LHCN-M2 (cell line): ENCODE measurements at regions not wholly inside any gene's neighbourhood (a gene's known extent, or its start where the extent isn't known, plus 50 kb on each side); places are given as distances from the start of the nearest gene placed in this dataset.

Experiments
- DNase-seq: peaks from one replicate; pipeline ENCODE4 v3.0.0-alpha.2; 2012; ENCODE audit warnings: low read depth

DNA sequence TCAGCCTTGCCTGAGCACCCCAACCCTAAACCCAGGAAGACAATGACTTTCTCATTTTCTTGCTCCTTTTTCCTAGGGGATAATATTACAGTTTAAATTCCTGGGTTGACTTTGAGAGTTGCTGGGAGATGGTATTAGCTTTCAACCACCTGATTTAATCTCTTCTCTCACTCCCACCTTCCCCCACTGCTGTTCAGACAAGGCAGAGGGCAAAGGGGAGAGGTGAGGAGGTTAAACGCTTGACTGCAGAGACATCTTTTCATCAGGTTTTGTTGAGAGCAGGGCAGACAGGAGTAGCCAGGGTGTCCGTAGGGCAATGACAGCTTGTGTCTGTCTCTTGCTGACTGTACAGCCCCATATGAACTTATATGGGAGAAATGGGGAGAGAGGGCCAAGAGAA, 811.2 kb downstream of the MAFB start:
- DNase-seq: no peak

DNA sequence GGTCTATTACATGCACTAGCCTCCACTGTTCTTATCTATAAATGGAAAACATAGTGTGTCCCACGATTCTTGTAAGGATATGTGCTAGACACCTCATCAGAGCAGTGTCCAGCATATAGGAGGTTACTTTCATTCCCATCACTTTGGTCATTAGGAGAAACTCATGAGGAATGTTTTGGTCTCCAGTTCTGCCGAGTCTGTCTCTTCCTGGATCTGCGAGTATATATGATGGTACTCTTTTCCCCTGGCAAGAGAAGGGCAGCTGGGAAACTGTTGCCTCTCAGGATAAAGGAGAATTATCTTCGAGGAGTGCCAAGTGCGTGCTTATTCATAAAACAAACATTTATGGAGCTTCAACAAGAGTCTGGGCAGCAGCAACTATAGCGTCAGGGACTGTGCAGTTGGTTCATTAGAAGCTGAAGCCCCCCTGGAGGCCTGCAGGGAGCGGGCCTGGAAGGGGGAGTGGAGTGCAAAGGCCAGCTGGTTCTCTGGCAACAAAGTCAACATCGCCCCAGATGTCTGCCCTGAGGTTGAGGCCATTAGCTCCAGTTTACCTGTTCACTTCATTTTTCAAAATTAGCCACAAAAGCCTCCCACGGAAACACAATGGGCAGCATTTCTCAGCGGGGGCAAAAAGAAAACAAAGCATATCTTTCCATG, 811.9 kb downstream of the MAFB start:
- no peak for DNase-seq

DNA sequence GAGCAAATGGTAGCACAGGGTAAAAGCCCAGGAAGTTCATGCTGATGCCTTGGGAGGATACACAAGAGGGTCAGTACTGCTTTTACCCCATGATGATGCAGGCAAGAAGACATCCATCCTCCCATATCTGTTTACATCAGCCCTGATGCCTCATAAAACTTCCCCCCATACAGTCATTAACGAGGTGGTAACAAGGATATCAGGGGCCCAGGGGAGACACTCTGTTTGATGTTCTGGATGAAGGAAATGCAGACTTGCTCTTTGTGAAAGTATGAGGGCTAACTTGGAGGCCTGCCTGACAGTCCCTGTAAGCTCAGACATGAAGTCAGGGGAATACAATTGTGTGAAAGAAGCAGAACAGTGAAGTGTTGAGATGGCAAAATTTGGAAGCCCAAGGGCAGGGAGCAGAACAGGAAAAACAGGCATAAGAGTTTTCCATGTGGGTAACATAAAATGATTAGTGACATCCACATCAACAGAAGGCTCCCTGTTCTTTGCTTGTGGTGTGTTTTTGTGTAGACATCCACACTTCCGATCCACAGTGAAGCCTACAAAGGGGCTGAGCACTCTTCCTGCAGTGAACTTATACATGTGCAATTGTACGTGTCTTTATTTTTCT, 813.4 kb downstream of the MAFB start:
- no peak for DNase-seq

DNA sequence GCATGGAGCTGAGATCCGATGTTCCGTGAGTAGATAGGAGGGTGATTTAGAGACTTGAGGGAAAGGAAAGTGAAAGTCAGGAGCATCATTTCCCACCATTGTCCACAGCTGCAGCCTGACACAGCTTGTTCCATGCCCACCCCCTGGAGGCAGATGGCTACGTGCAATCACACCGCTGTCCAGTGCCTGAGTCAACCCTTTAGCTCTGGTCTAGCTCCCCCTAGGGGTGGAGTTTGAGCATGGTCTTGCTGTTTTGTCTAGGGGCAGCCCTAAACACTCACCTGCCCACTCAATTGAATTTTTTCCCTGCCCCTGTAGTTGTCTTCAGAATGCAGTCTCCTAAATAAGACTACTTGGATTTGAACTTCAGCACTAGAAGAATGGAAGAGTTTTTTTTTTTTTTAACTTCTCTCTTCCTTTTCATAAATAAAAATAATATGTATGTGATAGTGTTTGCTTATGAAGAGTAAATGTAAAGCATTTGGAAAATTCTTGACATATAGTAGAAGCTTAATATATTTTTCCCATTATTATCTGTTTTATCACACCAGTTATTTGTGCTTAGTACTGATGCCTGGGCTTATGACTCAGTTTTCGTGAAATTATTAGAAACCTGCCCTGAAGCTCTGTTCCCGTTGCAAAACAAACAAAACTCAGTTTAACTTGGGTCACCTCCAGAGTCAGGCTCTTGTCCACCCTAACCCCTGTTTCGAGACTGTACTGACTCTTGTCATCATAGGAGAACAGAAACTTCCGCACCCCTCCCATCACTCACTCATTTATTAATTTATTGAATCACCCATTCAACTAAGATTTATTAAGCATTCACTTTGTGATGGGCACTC, 814.8 kb downstream of the MAFB start:
- peak; percentile 88 for DNase-seq

DNA sequence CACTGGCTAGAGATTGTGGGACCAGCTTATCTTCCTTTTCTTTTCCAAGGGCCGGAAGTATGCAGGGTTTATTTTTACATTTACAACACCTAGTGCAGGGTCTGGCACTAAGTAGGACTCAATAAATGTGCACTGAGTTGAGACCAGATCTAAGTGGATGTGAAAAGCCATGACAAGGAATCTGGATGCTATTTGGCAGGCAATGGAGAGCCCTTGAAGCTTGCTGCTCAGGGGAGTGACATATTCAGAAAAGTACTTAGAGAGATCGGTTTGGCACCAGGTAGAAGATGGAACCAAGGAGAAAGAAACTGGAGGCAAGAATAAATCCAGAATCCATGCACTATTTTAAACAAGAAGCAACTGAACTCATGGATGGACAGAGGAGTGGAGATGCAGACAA, 815.8 kb downstream of the MAFB start:
- no peak for DNase-seq

DNA sequence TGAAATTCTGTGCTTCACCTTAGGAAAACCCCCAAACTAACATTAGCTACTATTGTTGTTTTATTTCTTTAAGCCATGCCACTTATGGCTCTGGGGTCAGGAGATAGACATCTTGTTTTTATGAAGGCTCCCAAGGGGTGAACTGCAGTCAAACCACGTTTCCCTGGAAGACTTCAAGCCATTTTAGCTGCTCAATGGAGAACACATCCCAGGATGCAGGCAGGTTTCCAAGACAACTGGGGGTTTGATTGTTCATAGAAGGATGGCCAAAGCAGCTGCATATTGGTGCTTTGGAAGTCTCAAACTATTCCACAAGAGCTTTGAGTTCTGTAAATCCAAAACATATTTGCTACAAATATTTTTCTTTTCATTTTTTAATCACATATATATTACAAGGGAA, 818.0 kb downstream of the MAFB start:
- DNase-seq: no peak

DNA sequence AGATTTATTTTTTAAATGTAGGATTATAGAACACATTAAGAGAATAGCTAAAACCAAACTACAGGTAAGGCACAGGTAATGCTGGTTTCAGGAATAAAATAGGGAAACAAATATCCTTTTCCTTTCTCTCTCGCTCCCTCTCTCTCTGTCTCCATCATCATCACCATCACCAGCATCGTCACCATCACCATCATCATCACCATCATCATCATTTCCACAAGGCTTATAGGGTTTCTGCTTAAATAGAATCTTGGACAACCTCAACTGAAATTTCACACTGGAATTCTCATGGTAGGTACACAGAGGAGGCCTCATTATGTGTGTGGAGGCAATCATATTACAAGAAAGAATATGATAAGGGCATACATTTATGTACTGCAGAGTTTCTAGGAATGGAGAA, 823.6 kb downstream of the MAFB start:
- DNase-seq: no peak

DNA sequence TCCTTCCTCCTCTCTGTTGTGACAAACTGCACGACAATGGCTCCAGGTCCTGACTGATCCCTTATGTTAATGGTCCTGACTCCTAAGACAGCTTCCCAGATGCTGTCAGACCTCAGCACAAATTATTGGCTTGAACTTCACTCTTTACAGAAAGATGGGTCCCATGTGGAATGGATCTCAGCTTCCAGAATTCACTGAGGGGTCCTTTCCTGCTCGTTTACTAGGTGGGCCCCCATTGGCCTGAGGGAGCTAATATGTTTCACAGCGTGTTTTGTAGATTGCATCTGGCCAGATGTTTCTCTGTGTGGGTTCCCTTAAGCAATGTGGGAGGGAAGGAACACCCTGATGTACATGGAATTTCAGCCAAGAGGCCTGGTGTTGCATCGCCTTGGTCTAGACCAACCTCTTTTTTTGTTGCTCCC, 826.6 kb downstream of the MAFB start:
- DNase-seq: no peak

DNA sequence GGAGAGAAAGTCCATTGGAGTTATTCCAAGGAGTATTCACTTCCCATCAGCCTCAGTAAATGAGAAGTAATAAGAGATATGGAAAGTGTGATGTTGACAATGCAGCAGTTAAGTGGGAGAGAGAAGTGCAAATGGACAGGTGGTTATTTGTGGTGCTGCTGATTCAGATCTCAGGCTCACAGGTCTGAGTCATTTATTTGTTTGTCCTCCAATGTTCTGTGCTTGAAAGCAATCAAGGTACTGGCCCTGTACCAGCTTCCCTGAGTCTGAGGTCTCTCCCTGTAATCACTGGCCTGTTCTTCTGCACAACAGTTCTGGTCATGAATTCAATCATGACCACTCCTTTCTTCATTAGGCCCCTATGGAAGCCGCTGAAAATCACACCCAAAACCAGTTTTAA, 827.7 kb downstream of the MAFB start:
- DNase-seq: peak; percentile 78

DNA sequence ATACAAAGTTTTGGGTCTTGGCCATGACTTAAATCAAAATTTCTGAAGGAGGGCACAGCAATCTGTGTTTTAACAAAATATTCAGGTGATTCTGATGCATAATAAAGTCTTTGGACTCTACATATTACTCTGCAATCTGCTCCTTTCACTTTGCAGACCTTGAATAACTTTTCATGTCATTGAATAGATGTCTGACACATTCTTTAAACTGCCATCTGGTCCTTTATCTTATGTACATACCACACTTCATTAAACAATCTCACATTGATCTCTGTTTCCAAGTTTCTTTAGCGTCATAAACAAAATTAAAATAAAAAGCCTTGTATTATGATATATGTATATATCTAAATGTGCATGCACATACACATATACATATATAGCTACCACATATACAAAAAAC, 831.2 kb downstream of the MAFB start:
- no peak for DNase-seq

DNA sequence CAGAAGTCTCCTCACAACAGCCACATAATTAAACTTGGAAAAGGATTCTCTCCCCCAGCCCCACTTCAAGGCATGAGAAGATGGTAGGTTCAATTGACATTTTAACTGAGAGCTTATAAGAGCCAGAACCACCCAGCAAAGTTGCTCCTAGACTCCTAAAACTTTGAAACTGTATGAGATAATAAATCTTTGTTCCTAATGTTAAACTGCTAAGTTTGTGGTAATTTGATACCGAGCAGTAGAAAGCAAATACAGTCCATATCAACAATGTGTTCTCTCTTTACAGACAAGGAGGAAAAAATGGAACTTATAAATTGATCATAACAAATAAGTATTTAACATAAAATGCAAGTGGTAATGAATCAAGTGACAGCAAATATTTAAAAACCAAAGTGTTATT, 831.8 kb downstream of the MAFB start:
- DNase-seq: no peak

DNA sequence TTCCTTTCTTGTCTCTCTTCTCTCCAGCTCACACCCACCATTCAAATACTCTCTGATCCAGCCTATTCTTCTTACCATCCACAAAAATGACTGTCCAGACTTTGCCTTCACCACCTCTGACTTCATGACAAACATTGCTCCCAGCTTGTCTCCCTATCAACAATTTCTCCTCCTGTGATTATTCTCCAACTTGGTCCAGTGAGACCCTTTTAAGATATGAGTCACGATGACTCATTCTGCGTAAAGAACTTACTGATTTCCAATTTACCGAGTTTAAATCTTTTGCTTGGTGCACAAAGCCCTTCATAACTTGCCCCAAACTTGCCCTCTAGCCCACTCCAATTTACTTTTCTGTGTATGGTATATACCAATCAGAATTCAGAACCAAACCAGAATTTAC, 833.2 kb downstream of the MAFB start:
- peak; percentile 61 for DNase-seq

DNA sequence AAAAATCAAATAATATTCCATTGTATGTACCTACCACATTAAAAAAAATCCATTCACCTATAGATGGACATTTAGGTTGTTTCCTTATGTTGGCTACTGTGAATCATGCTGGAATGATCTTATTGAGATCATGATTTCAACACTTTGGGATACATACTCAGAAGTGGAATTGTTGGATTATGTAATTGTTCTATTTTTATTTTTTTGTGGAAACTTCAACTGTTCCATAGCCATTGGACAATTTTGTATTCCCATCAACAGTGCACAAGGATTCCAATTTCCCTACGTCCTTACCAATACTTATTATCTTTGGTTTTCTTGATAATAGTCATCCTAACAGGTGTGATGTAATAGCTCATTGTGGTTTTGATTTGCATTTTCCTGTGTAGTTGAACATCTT, 834.0 kb downstream of the MAFB start:
- DNase-seq: no peak

DNA sequence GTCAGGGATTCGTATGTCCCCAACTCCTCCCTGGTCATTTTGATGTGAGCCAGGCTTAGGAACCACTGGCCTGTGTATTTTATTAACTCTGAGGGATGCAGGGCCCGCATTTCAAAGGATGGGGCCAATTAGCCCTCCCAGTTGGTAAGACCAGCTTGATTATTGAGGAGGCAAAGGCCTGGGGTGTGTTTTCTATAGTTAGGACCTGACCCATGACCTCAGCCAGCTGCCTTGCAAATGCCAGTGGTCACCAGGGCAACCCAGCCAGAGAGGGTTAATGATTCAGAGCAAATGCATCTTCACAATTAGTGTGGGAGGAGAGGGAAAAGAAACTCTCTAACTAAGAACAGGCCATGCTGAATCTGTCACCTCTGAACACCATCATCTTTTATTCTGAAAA, 835.4 kb downstream of the MAFB start:
- peak; percentile 91 for DNase-seq

DNA sequence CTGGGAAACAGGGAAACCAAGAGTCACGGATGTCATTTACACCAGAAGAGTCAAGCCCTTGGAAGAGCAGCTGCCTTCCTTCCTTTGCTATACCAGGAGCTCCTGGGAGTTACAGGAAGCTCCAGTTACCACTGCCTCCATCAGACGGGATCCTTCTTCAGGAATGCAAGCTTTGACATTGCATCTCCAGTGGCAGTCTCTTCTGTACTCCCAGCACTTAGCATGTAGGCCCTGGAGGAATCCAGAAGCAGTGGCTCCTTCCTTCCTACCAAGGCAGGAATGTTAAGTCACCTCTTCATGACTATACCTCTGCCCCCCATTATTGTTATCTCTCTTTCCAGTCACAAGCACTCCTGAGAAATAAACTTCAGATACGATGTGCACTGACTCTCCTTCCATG, 836.0 kb downstream of the MAFB start:
- no peak for DNase-seq

DNA sequence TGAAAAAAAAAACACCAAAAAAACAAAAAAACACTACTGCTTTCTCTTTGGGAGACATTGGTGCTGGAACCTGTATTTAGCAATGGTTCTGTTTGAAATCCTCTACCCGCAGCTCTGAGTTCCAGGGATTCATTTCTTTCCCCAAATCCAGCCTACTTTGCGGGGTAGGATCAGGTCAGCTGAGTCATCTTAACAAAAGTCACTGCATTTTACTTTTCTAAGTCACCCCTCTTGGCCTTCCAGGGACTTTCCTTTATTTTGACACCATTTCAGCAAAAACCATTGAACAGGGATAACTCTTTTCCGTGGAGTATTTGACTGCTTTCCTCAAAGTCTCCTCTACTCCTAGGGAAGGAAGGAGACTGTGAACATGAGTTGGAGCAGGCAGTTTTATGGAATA, 837.6 kb downstream of the MAFB start:
- DNase-seq: peak; percentile 29

DNA sequence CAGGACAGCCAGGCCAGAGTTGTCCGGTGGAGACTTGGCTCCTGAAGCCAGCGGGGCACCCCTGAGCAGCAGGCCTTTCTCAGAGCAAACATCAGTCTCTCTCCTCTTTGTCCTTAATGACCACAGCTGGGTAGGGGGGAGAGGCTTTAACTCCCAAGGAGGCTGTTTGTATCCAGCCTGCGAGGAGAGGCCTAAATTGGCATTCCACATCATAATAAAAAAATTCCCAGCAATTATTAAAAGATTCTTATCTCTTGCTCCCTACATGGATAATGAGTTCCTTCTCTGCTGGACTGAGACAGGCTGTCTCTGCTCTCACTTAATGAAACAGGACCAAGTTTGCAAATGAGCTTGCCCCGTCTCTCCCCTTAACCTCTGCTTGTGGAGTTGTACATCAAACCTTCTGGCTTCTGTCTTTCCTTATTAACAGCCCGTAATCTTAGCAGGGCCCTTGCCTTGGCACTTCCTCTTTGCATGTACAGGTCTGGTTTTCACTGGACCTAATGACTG, 838.2 kb downstream of the MAFB start:
- DNase-seq: no peak

DNA sequence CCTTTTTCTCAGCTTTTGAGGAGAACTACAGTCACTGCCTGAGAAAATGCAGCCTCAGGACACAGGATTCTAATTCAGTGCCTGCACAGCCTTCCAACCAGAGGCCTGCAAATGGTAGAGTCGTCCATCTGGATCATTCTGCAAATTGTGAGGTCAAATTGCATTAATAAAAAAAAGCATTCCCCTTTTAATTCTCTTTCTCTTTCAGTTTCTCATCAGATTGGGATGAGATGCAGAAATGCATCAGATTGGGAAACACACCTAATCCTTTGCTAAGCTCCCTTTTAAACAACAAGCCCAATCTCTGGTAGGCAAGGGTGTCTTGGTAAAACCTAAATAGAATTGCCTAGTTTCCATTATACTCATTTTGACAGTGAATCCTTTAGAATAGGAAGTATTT, 838.8 kb downstream of the MAFB start:
- no peak for DNase-seq

DNA sequence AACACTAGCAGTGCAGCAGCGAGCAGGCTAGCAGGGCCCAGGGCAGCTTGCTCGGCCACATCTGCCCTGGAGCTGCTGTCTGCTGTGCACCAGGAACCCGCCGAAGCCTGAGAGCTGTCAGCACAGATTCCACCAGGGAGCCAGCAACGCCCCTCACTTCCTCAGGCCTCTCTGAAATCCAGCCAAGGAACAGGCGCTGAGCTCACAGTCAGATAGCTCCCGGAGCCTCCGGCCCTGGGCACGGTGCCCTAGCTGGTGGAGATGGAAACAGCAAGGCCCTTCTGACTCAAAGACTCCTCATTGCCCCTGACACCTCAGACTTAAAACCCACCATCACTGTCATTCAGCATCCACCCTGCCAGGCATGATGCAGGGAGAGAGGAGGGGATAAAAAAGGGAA, 839.4 kb downstream of the MAFB start:
- DNase-seq: peak; percentile 81

DNA sequence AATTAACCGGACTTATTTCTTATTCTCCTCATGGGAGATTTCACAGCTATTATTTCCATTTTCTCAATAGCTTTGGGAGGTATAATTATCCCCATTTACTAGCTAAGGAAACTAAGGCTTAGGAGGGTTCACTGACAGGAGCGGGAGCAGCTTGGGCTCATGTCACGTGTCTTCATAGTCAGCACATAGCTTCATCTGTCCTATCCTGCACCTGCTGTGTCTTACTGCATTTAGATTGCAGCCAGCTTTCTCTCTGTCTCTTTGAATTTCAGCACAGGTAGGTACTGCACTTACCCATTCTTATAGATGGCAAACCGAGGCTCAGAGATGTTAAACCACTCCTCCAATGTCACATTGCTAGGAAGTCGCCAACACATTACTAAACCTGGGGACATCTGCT, 839.9 kb downstream of the MAFB start:
- no peak for DNase-seq

DNA sequence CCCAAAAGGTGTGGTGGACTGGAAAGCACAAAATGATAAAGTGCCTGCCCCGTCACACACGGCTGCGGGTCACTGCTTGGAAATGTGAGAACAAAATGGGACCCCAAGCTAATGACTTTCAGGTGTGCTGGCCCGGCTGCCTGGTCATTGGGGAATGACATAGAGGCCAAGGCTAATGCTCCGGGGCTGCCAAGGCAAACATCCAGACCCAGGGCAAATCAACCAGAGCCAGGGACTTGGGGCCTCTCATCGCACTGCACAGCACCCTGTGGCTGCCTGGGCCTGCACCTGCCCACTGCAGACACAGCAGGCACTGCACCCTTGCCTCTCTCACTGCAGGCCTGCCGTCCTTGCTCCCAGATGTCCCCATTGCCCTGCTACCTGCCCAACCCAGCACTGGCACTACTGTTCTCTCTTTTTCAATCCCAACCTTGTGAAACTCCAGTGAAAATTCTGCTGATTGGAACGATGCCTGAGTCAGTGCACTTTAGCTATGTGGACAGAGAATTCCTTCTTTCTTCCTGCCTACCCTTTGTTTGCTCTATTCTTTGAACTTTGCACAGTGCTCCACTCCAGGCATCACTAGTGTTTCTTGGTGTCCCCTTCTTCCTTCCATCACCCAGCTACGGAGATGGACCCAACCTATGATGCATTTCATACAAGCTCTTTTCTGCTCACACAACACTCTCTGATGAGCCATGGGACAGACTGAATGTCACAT, 849.5 kb downstream of the MAFB start:
- no peak for DNase-seq

DNA sequence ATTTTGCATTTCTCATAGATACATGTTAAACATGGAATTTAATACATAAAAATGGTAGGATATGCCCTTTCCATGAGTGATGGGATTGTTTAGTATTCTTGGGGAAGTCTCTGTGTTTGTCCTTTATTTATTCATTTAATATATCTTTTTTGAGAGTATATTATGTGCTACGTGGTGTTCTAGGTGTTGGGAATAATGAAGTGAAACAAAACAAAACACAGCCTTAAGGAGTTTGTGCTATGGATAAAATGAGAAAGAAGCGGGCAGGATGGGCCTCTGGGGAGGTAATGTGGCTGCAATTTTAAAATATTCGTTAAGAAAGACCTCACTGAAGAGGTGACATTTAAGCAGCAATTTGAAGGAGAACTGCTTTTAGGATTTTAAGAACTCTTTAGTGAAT, 851.5 kb downstream of the MAFB start:
- DNase-seq: no peak
